BLaER1 treated with 17β-estradiol and CSF1 and Interleukin-3, amounts not matched to agents 10 nM and 100 nM (cell line): ENCODE measurements at regions not wholly inside any gene's neighbourhood (a gene's known extent, or its start where the extent isn't known, plus 50 kb on each side); places are given as distances from the start of the nearest gene placed in this dataset.
A peak's percentile ranks its signal among the peaks of the same experiment; 100 is the strongest.

ENCODE experiments used
- H3K27ac ChIP-seq, 11 experiments: shearing (Covaris generic); formaldehyde crosslinking; 2 replicates each; pipeline ENCODE4 v1.8.1; 2022
- H3K27me3 ChIP-seq, 11 experiments: shearing (Covaris generic); formaldehyde crosslinking; 2 replicates each; pipeline ENCODE4 v1.8.1; 2022
- H3K36me3 ChIP-seq, 11 experiments: shearing (Covaris generic); formaldehyde crosslinking; 2 replicates each; pipeline ENCODE4 v1.8.1; 2022
- H3K4me1 ChIP-seq, 10 experiments: shearing (Covaris generic); formaldehyde crosslinking; 2 replicates each; pipeline ENCODE4 v1.8.1; 2022
- H3K4me2 ChIP-seq, 11 experiments: shearing (Covaris generic); formaldehyde crosslinking; 2 replicates each; pipeline ENCODE4 v1.8.1; 2022
- H3K4me3 ChIP-seq, 10 experiments: shearing (Covaris generic); formaldehyde crosslinking; 2 replicates each; pipeline ENCODE4 v1.8.1; 2022
- H3K9ac ChIP-seq, 11 experiments: shearing (Covaris generic); formaldehyde crosslinking; 2 replicates each; pipeline ENCODE4 v1.8.1; 2022
- H3K9me3 ChIP-seq, 11 experiments: shearing (Covaris generic); formaldehyde crosslinking; replicated peaks in 1 of 11; 2 replicates each; pipeline ENCODE4 v1.8.1; 2022
- H4K20me1 ChIP-seq, 11 experiments: shearing (Covaris generic); formaldehyde crosslinking; 2 replicates each; pipeline ENCODE4 v1.8.1; 2022
- Cebpa-rat ChIP-seq, 11 experiments: shearing (Covaris generic); IDR thresholded peaks; 2 replicates each; pipeline ENCODE4 v1.8.1; 2022

DNA sequence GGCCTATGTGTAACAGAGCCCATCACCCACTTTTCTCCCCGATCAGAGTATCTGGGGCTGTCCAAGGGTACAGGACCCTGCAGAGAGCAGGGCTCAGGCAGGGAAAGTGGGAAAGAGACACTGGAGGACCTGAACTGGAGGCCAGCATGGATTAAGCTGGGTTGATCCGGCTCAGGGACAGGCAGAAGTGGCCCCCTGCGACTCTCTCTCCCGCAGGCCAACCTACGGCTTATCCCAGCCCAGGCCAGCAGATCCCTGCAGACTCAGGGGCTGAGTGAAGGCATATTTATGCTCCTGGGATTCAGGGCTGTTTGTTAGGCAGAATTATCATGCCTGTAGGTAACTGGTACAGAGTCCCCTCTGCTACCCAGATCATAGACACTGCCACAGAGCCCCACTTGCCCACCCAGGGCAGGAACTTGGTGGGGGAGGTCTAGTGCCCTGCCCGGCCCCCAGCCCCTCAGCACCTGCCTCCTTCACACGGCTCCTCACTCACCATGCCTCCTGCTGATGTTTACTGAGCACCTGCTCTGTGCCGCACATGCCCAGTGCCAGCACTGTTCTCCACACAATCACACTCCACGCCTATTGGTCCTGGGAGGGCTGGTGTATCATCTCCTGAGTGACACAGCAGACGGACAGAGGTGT is 87.3 kb downstream of the ADRA2C start:
- H3K27me3 ChIP-seq: no peaks in the 10 kb centered on the region
- no peak overlapping the region for H3K27ac ChIP-seq
- H3K9ac ChIP-seq: no peak overlapping the region
- H3K36me3 ChIP-seq: no peaks in the 10 kb centered on the region
- peak overlapping the region in 4 of 11 experiments; percentile 14 to 47 (median 26); a peak in 3 of 22 replicates for H3K4me2 ChIP-seq
- H3K4me3 ChIP-seq: no peak overlapping the region
- H4K20me1 ChIP-seq: peaks cover 0 to 29% (median 0%) of the 10 kb centered on the region in 11 experiments; a peak in 5 of 22 replicates
- no peak for TF ChIP-seq Cebpa-rat (IDR thresholded peaks at IDR 0.05)
- peaks cover 19 to 25% (median 21%) of the 10 kb centered on the region in 11 experiments for H3K9me3 ChIP-seq
- H3K4me1 ChIP-seq: peaks cover 0 to 46% (median 26%) of the 10 kb centered on the region in 10 experiments; a peak in 15 of 20 replicates

DNA sequence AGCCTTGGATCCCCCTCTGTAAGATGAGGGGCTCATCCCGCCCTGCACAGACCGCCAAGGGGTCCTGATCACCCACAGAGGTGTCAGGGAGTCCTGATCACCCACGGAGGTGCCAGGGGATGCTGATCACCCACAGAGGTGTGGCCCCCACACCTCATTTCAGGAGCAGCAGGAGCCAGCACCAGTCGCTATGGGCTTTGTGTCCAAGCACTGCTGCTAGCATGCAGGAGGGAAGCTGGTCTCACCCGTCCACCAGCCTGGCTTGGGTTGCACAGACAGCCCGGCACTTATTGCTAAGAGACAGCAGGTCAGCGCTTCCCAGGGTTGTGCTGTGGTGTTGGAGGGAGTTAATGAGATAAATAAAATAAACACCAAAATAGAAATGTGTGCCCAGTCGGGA is 88.5 kb downstream of the ADRA2C start:
- H3K27me3 ChIP-seq: no peaks in the 10 kb centered on the region

DNA sequence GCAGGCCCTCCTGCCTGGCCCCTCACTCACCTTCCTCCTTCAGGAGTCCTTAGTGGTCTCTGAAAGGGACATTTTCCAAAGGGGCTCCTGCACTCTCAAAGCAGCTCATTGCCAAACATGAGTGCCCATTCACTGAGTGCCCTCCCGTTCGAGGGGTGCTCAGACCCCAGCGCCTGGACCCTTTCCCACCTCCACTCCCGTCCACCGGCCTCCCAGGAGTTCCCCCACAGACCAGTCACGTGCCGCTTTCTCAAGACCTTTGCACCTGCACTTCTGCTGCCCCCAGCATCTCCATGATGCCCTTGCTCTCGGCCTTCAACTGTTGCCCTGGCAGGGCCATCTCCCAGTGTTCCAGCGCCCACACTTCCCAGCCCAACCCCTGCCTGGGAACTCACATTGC is 89.5 kb downstream of the ADRA2C start:
- no peak for TF ChIP-seq Cebpa-rat (IDR thresholded peaks at IDR 0.05)
- no peak overlapping the region for H3K4me3 ChIP-seq
- H3K9me3 ChIP-seq: peaks cover 0 to 4% (median 0%) of the 10 kb centered on the region in 11 experiments; a peak in 7 of 22 replicates
- H3K27ac ChIP-seq: no peak overlapping the region
- H3K4me1 ChIP-seq: peaks cover 0 to 38% (median 20%) of the 10 kb centered on the region in 10 experiments; a peak in 15 of 20 replicates
- no peaks in the 10 kb centered on the region for H3K27me3 ChIP-seq
- peaks cover 0 to 29% (median 0%) of the 10 kb centered on the region in 11 experiments; a peak in 5 of 22 replicates for H4K20me1 ChIP-seq
- no peaks in the 10 kb centered on the region for H3K36me3 ChIP-seq
- no peak overlapping the region for H3K9ac ChIP-seq
- no peak overlapping the region for H3K4me2 ChIP-seq

More for the DNA sequence above, 88.5 kb downstream of the ADRA2C start:
- peaks cover 0 to 46% (median 26%) of the 10 kb centered on the region in 10 experiments; a peak in 15 of 20 replicates for H3K4me1 ChIP-seq
- no peak overlapping the region for H3K9ac ChIP-seq
- no peak overlapping the region for H3K27ac ChIP-seq
- H3K9me3 ChIP-seq: peaks cover 9 to 14% (median 10%) of the 10 kb centered on the region in 11 experiments
- H4K20me1 ChIP-seq: peaks cover 0 to 29% (median 0%) of the 10 kb centered on the region in 11 experiments; a peak in 5 of 22 replicates
- no peak for TF ChIP-seq Cebpa-rat (IDR thresholded peaks at IDR 0.05)
- H3K4me3 ChIP-seq: no peak overlapping the region
- H3K4me2 ChIP-seq: peak overlapping the region in 5 of 11 experiments; percentile 10 to 47 (median 23); a peak in 5 of 22 replicates
- no peaks in the 10 kb centered on the region for H3K36me3 ChIP-seq

DNA sequence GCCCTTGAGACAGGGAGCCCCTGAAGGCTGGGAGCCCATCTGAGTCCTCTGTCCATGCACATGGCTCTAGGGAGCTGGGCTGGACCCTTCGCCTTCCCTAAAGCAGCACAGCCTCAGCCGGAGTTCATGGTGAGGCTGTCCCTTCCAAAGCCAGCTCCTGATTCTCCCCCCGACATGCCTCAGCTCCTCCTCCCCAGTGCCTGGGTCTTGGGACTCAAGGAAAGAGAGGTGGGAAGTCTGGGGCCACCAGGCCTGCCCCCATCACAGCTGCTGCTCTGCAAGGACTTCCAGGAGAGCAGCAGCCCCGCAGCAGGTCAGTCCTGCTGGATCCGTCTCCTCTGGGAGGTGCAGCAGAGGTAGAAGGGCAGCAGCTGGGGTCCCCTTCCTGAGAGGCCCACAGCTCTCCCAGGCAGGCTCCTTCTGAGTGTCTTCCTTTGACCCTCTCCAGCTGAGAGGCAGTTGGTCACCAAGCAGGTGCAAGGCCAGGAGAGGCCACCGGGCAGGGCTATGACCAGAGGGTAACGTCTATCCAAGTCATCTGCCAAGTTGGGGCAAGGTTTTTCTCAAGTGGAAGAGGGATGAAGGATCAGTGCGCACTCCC is 90.5 kb downstream of the ADRA2C start:
- no peak overlapping the region for H3K4me2 ChIP-seq
- peaks cover 0 to 29% (median 11%) of the 10 kb centered on the region in 10 experiments; a peak in 14 of 20 replicates for H3K4me1 ChIP-seq
- no peak overlapping the region for H3K4me3 ChIP-seq
- H3K9ac ChIP-seq: no peak overlapping the region
- H3K27me3 ChIP-seq: no peaks in the 10 kb centered on the region
- no peak overlapping the region for H3K27ac ChIP-seq
- no peak for TF ChIP-seq Cebpa-rat (IDR thresholded peaks at IDR 0.05)
- H3K9me3 ChIP-seq: no peaks in the 10 kb centered on the region
- H3K36me3 ChIP-seq: no peaks in the 10 kb centered on the region
- peaks cover 0 to 36% (median 0%) of the 10 kb centered on the region in 11 experiments; a peak in 5 of 22 replicates for H4K20me1 ChIP-seq

DNA sequence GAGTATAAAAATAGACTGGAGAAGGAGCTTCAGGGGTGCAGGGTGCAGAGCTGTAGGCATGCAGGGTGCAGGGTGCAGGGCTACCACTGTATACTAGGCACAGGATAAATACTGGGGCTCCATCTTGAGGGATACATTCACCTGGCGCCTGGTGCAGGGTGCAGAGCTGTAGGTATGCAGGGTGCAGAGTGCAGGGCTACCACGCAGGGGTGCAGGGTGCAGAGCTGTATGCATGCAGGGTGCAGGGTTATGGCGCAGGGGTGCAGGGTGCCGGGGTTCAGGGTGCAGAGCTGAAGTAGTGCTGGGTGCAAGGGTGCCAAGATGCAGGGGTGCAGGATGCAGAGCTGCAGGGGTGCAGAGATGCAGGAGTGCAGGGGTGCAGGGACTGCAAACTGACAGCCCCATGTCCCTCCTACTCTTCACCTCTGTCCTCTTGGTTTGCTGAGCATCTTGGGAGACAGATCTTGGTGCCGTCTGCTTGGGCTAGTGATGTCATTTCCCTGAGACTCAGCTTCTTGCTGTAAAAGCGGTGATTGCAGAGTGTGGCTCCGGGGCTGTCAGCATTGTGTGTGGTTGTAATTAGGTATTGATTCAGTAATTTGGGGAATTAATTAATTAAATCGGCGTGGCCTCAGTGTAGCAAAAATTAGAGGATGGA is 91.2 kb downstream of the ADRA2C start:
- Histone ChIP-seq H3K9me3 (no peaks in the 10 kb centered on the region), H3K27me3 (no peaks in the 10 kb centered on the region), H3K9ac (no peak overlapping the region), H3K4me2 (peak overlapping the region in 1 of 11 experiments; percentile 3; a peak in 1 of 22 replicates), H3K4me3 (no peak overlapping the region), H3K36me3 (no peaks in the 10 kb centered on the region), H3K4me1 (peaks cover 2 to 29% (median 11%) of the 10 kb centered on the region in 10 experiments; a peak in 18 of 20 replicates), H3K27ac (no peak overlapping the region), H4K20me1 (peaks cover 0 to 36% (median 0%) of the 10 kb centered on the region in 11 experiments; a peak in 5 of 22 replicates)
- TF ChIP-seq Cebpa-rat (IDR thresholded peaks at IDR 0.05): no peak

DNA sequence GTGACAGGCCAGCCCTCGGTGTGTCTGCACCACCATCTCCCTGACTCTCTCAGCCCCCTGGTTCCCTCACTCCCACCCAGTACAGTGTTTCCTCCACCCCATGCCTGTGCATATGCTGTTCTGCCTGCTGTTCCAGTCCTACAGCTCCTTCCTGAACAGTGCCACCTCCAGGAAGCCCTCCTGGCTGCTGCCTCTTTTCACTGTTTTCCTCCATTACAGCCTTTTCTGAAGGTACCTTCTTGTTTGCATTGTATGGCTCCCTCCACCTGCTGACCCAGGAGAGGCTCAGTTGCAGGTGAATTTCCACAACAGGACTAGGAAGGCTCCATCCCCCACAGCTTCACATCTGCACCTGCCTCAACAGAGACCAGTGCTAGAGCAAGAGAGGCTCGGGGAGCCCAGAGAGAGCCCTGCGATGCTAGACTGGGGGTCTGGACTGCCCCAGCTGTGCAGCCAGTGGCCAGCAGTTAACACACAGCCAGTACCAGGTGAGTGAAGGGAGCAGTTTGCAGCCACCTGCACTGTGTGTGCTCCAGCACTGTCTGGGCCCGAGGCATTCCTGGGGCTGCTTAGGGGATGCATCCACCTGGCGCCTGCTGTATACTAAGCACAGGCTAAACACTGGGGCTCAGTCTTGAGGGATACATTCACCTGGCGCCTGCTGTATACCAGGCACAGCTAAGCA is 92.0 kb downstream of the ADRA2C start:
- peaks cover 0 to 36% (median 0%) of the 10 kb centered on the region in 11 experiments; a peak in 5 of 22 replicates for H4K20me1 ChIP-seq

DNA sequence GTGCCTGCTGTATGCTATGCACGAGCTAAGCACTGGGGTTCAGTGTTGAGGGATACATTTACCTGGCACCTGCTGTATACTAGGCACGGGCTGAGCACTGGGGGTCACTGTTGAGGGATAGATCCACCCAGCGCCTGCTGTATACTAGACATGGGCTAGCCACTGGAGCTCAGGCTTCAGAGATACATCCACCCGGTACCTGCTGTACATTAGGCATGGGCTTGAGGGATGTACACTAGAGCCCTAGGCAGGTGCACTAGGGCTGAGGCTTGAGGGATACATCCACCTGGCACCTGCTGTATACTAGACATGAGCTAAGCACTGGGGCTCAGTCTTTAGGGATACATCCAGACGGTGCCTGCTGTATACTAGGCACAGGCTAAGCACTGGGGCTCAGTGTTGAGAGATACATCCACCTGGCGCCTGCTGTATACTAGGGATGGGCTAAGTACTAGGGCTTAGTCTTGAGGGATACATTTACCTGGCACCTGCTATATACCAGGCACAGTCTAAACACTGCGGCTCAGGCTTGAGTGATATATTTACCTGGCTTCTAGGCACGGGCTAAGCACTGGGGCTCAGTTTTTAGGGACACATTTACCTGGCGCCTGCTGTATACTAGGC is 92.7 kb downstream of the ADRA2C start:
- H3K4me2 ChIP-seq: no peak overlapping the region
- H4K20me1 ChIP-seq: peaks cover 0 to 36% (median 0%) of the 10 kb centered on the region in 11 experiments; a peak in 5 of 22 replicates
- no peaks in the 10 kb centered on the region for H3K36me3 ChIP-seq
- no peaks in the 10 kb centered on the region for H3K9me3 ChIP-seq
- peaks cover 7 to 31% (median 20%) of the 10 kb centered on the region in 10 experiments; a peak in 18 of 20 replicates for H3K4me1 ChIP-seq
- H3K9ac ChIP-seq: no peak overlapping the region
- H3K4me3 ChIP-seq: no peak overlapping the region
- TF ChIP-seq Cebpa-rat (IDR thresholded peaks at IDR 0.05): no peak
- no peaks in the 10 kb centered on the region for H3K27me3 ChIP-seq
- no peak overlapping the region for H3K27ac ChIP-seq

More for the DNA sequence above, 92.0 kb downstream of the ADRA2C start:
- no peak for TF ChIP-seq Cebpa-rat (IDR thresholded peaks at IDR 0.05)
- Histone ChIP-seq H3K4me1 (peaks cover 7 to 33% (median 19%) of the 10 kb centered on the region in 10 experiments; a peak in 18 of 20 replicates), H3K9ac (no peak overlapping the region), H3K4me3 (no peak overlapping the region), H3K27ac (no peak overlapping the region), H3K36me3 (no peaks in the 10 kb centered on the region), H3K9me3 (no peaks in the 10 kb centered on the region), H3K27me3 (no peaks in the 10 kb centered on the region), H3K4me2 (peak overlapping the region in 1 of 11 experiments; percentile 3; a peak in 1 of 22 replicates)

DNA sequence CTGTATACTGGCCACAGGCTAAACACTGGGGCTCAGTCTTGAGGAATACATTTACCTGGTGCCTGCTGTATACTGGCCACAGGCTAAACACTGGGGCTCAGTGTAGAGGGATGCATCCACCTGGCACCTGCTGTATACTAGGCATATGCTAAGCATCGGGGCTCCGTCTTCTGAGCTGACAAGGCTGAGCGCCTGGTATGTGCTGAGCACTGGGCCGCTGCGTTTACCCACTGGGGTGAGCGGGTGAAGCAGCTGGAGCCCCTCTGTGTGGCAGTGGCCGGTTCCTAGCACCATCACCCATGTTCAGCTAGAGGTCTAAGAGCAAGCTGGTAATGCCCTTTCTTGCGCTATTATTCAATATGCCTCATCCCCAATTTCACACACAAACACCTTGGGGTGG is 93.4 kb downstream of the ADRA2C start:
- Histone ChIP-seq H3K9ac (no peak overlapping the region), H4K20me1 (peaks cover 0 to 42% (median 0%) of the 10 kb centered on the region in 11 experiments; a peak in 5 of 22 replicates), H3K4me1 (peaks cover 7 to 26% (median 17%) of the 10 kb centered on the region in 10 experiments; a peak in 18 of 20 replicates), H3K4me2 (no peak overlapping the region), H3K9me3 (no peaks in the 10 kb centered on the region), H3K27me3 (no peaks in the 10 kb centered on the region), H3K27ac (no peak overlapping the region), H3K4me3 (no peak overlapping the region), H3K36me3 (no peaks in the 10 kb centered on the region)
- TF ChIP-seq Cebpa-rat (IDR thresholded peaks at IDR 0.05): no peak
